Coronary artery (tissue), 2 donors: ENCODE measurements at regions not wholly inside any gene's neighbourhood (a gene's known extent, or its start where the extent isn't known, plus 50 kb on each side); places are given as distances from the start of the nearest gene placed in this dataset.
A peak's percentile ranks its signal among the peaks of the same experiment; 100 is the strongest.

Experiments
- DNase-seq: peaks from one replicate; pipeline ENCODE4 v3.0.0-alpha.2; 2017; ENCODE audit warnings: low spot score
- H3K27ac ChIP-seq, 2 donors: fragments of 200-600 bp; sonication (generic); one replicate each; pipeline ENCODE4 v1.5.1; 2016 to 2019
- H3K4me3 ChIP-seq: fragments of 200-600 bp; sonication (generic); 2 replicates; pipeline ENCODE4 v1.5.1; 2016; ENCODE audit warnings: mild to moderate bottlenecking, moderate library complexity
- TF ChIP-seq, protein P1 (sequence below): fragments of 200-600 bp; sonication (generic); IDR thresholded peaks from one replicate; pipeline ENCODE4 v1.5.1; 2019; ENCODE audit warnings: antibody characterized with exemption

GRCh38 chr10:61159253-61159652 lies 215.3 kb upstream of the RHOBTB1 start:
- TF ChIP-seq, protein P1, sequence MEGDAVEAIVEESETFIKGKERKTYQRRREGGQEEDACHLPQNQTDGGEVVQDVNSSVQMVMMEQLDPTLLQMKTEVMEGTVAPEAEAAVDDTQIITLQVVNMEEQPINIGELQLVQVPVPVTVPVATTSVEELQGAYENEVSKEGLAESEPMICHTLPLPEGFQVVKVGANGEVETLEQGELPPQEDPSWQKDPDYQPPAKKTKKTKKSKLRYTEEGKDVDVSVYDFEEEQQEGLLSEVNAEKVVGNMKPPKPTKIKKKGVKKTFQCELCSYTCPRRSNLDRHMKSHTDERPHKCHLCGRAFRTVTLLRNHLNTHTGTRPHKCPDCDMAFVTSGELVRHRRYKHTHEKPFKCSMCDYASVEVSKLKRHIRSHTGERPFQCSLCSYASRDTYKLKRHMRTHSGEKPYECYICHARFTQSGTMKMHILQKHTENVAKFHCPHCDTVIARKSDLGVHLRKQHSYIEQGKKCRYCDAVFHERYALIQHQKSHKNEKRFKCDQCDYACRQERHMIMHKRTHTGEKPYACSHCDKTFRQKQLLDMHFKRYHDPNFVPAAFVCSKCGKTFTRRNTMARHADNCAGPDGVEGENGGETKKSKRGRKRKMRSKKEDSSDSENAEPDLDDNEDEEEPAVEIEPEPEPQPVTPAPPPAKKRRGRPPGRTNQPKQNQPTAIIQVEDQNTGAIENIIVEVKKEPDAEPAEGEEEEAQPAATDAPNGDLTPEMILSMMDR: no peak
- no peak overlapping the region for H3K27ac ChIP-seq
- no peak for DNase-seq
- H3K4me3 ChIP-seq: no peak overlapping the region

DNA sequence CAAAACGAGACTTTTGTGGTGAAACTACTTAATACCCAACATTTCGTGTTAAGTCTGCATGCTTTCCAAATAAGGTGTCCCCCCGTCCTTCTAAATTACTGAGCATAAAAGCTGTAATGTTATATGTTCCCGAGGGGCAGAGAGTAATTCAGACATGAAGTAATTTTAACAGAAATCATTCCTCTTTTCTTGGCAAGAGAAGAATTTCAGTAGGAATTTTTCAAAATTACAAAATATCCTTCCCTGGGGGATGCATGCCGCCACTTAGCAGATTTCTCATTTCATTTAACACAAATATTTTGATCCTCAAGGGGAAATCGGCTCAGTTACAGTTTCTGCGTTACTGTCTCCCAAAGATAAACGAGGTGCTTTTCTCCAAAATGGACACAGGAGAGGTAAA lies 213.2 kb upstream of the RHOBTB1 start:
- TF ChIP-seq, protein P1: no peak
- Histone ChIP-seq H3K4me3 (no peak overlapping the region), H3K27ac (no peak overlapping the region)
- DNase-seq: no peak

- TF ChIP-seq, protein P1: no peak
Observed at GRCh38 chr10:61153771-61154170, 209.8 kb upstream of the RHOBTB1 start.

GRCh38 chr10:61151059-61151458 lies 207.1 kb upstream of the RHOBTB1 start:
- Histone ChIP-seq H3K4me3 (no peak overlapping the region), H3K27ac (no peak overlapping the region)
- TF ChIP-seq, protein P1: no peak
- DNase-seq: no peak

More at GRCh38 chr10:61153771-61154170, 209.8 kb upstream of the RHOBTB1 start:
- DNase-seq: no peak
- no peak overlapping the region for H3K27ac ChIP-seq
- H3K4me3 ChIP-seq: no peak overlapping the region

DNA sequence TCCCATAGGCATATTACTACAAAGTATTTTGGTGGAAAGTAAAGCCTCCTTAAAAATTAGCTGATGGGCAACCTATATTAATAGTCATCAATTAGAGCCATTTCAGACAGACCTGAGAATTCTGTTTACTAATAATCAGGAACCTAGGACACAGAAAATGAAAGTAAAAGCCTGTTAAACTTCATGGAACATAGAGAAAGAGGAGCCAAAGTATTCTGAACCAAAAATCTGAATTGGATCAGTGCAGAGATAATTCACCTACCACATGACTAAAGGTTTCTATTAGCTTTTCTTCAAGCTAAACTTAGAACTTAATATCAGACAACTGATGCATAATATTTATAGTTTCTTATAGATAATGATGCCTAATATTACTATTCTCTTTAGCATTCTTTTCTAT lies 204.5 kb upstream of the RHOBTB1 start:
- TF ChIP-seq, protein P1: no peak
- H3K4me3 ChIP-seq: no peak overlapping the region
- DNase-seq: no peak
- no peak overlapping the region for H3K27ac ChIP-seq

GRCh38 chr10:61142987-61143386 lies 199.0 kb upstream of the RHOBTB1 start:
- TF ChIP-seq, protein P1: no peak
- DNase-seq: no peak
- Histone ChIP-seq H3K4me3 (no peak overlapping the region), H3K27ac (no peak overlapping the region)

GRCh38 chr10:61140765-61141392 lies 196.9 kb upstream of the RHOBTB1 start:
- Histone ChIP-seq H3K27ac (no peak overlapping the region), H3K4me3 (no peak overlapping the region)
- DNase-seq: no peak
- TF ChIP-seq, protein P1: peak; percentile 44
